BE2C (cell line): ENCODE measurements at regions not wholly inside any gene's neighbourhood (a gene's known extent, or its start where the extent isn't known, plus 50 kb on each side); places are given as distances from the start of the nearest gene placed in this dataset.

Experiments used
- DNase-seq: peaks from one replicate; pipeline ENCODE4 v3.0.0-alpha.2; 2020
- H3K27me3 ChIP-seq: fragments of 250-450 bp; sonication (Bioruptor Pico); 2 replicates; pipeline ENCODE4 v1.5.1; 2020; ENCODE audit warnings: mild to moderate bottlenecking
- H3K36me3 ChIP-seq: fragments of 250-450 bp; sonication (Bioruptor Pico); 2 replicates; pipeline ENCODE4 v1.5.1; 2020; ENCODE audit warnings: mild to moderate bottlenecking
- H3K4me1 ChIP-seq: fragments of 250-450 bp; sonication (Bioruptor Pico); 2 replicates; pipeline ENCODE4 v1.5.1; 2020
- H3K4me3 ChIP-seq: 2 replicates; pipeline ENCODE4 v1.5.1; 2011; ENCODE audit warnings: low read depth, low read length
- H3K9me3 ChIP-seq: fragments of 250-450 bp; sonication (Bioruptor Pico); 2 replicates; pipeline ENCODE4 v1.5.1; 2020
- CTCF ChIP-seq: IDR thresholded peaks from 2 replicates; pipeline ENCODE4 v1.5.1; 2012; ENCODE audit warnings: mild to moderate bottlenecking, low read depth, low read length

- no peak for TF ChIP-seq CTCF
- no peaks in the 10 kb centered on the region for H3K9me3 ChIP-seq
- no peak for DNase-seq
- H3K4me1 ChIP-seq, result no peaks in the 10 kb centered on the region
- H3K4me3 ChIP-seq, result no peak overlapping the region
- H3K36me3 ChIP-seq, result no peaks in the 10 kb centered on the region
- no peaks in the 10 kb centered on the region for H3K27me3 ChIP-seq
Observed at GRCh38 chr2:167345559-167345958, 457.3 kb downstream of the XIRP2 start.

GRCh38 chr2:167342769-167343168, 454.5 kb downstream of the XIRP2 start:
- Histone ChIP-seq H3K36me3 (no peaks in the 10 kb centered on the region), H3K4me3 (no peak overlapping the region), H3K27me3 (no peaks in the 10 kb centered on the region), H3K4me1 (no peaks in the 10 kb centered on the region), H3K9me3 (no peaks in the 10 kb centered on the region)
- no peak for DNase-seq
- TF ChIP-seq CTCF, result no peak

GRCh38 chr2:167340322-167340721, 452.0 kb downstream of the XIRP2 start:
- no peaks in the 10 kb centered on the region for H3K36me3 ChIP-seq
- no peak for DNase-seq
- TF ChIP-seq CTCF, result no peak
- H3K9me3 ChIP-seq, result no peaks in the 10 kb centered on the region
- H3K4me3 ChIP-seq, result no peak overlapping the region
- no peaks in the 10 kb centered on the region for H3K27me3 ChIP-seq
- H3K4me1 ChIP-seq, result no peaks in the 10 kb centered on the region

GRCh38 chr2:167336213-167336612, 447.9 kb downstream of the XIRP2 start:
- no peaks in the 10 kb centered on the region for H3K4me1 ChIP-seq
- no peaks in the 10 kb centered on the region for H3K36me3 ChIP-seq
- no peaks in the 10 kb centered on the region for H3K9me3 ChIP-seq
- H3K27me3 ChIP-seq, result no peaks in the 10 kb centered on the region
- TF ChIP-seq CTCF, result no peak
- H3K4me3 ChIP-seq, result no peak overlapping the region
- no peak for DNase-seq

- no peaks in the 10 kb centered on the region for H3K27me3 ChIP-seq
- no peak for TF ChIP-seq CTCF
- no peak overlapping the region for H3K4me3 ChIP-seq
- H3K9me3 ChIP-seq, result no peaks in the 10 kb centered on the region
- H3K4me1 ChIP-seq, result no peaks in the 10 kb centered on the region
- no peaks in the 10 kb centered on the region for H3K36me3 ChIP-seq
- no peak for DNase-seq
Observed at GRCh38 chr2:167335541-167335992, 447.3 kb downstream of the XIRP2 start.

- no peak overlapping the region for H3K4me3 ChIP-seq
- H3K36me3 ChIP-seq, result no peaks in the 10 kb centered on the region
- H3K9me3 ChIP-seq, result no peaks in the 10 kb centered on the region
- H3K4me1 ChIP-seq, result no peaks in the 10 kb centered on the region
- H3K27me3 ChIP-seq, result no peaks in the 10 kb centered on the region
- DNase-seq, result no peak
- no peak for TF ChIP-seq CTCF
Observed at GRCh38 chr2:167334146-167334742, 446.0 kb downstream of the XIRP2 start.
